Suprapubic skin (tissue), 4 donors: ENCODE measurements at regions not wholly inside any gene's neighbourhood (a gene's known extent, or its start where the extent isn't known, plus 50 kb on each side); places are given as distances from the start of the nearest gene placed in this dataset.
"Not testable (repeated sequence)": the region's sequence is repeated elsewhere in the genome, so short reads cannot be mapped to it uniquely, and the experiment has no call there.

Experiments used
- DNase-seq, 2 donors: peaks; one replicate each; pipeline ENCODE4 v3.0.0-alpha.2; 2019; ENCODE audit warnings: low spot score in 2 of 2
- H3K27ac ChIP-seq: fragments of 200-600 bp; sonication (generic); one replicate; pipeline ENCODE4 v1.5.1; 2019
- H3K27me3 ChIP-seq: fragments of 200-600 bp; sonication (generic); one replicate; pipeline ENCODE4 v1.5.1; 2019
- H3K36me3 ChIP-seq: fragments of 200-600 bp; sonication (generic); one replicate; pipeline ENCODE4 v1.5.1; 2019
- H3K4me1 ChIP-seq: fragments of 200-600 bp; sonication (generic); one replicate; pipeline ENCODE4 v1.5.1; 2019
- H3K4me3 ChIP-seq: fragments of 200-600 bp; sonication (generic); one replicate; pipeline ENCODE4 v1.5.1; 2019; ENCODE audit warnings: mild to moderate bottlenecking
- H3K9me3 ChIP-seq: fragments of 200-600 bp; sonication (generic); one replicate; pipeline ENCODE4 v1.5.1; 2019
- EP300 ChIP-seq: sonication (generic); formaldehyde crosslinking; IDR thresholded peaks from one replicate; pipeline ENCODE4 v1.6.1; 2017; ENCODE audit warnings: antibody characterized with exemption
- POLR2A ChIP-seq, 2 donors: fragments of 450-650 bp; IDR thresholded peaks; one replicate each; pipeline ENCODE4 v1.6.1; 2017; ENCODE audit warnings: antibody characterized with exemption in 2 of 2, mild to moderate bottlenecking in 2 of 2, moderate library complexity in 2 of 2
- POLR2AphosphoS5 ChIP-seq, 3 donors: sonication (generic); formaldehyde crosslinking; IDR thresholded peaks; one replicate each; pipeline ENCODE4 v1.6.1; 2017; ENCODE audit warnings: antibody characterized with exemption in 3 of 3
- WGBS: methylation state at CpG from one replicate; pipeline ENCODE4 v1.1.5; 2018; 5-methylcytosine and 5-hydroxymethylcytosine counted together
- TF ChIP-seq, protein P1 (sequence below), 2 donors: fragments of 200-600 bp in 1 of 2; fragments of 450-650 bp in 1 of 2; sonication (generic) in 1 of 2; IDR thresholded peaks; one replicate each; pipeline ENCODE4 v1.5.1; 2016 to 2019; ENCODE audit warnings: antibody characterized with exemption in 2 of 2, mild to moderate bottlenecking in 1 of 2, moderate library complexity in 1 of 2

DNA sequence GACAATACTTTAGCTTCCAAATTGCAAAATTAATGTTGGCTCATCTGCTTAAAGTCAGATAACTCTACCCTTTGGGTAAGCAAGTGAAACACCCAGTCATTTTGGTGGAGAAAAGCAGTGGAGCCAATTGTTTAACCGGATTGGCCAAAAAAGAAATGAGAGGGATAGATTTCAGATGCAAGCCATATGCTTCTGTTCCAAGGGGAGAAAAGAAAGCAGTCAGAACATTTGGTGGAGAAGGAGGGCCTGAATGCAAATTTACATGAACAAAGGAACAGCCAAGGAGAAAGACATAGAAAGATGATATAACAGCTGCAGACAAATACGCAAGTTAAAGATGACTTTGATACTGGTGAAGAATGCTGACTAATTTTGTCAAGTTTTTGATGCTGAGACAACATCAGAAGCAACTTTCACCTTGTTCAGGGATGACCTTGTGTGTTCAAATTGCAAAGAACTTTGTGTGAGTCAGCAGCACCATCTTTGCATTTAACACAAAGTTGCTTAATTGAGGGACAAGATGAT lies 173.1 kb downstream of the TGFB2 start:
- Histone ChIP-seq H3K36me3 (no peaks in the 10 kb centered on the region), H3K9me3 (no peaks in the 10 kb centered on the region), H3K27ac (no peak overlapping the region), H3K4me3 (no peak overlapping the region), H3K4me1 (no peaks in the 10 kb centered on the region), H3K27me3 (no peaks in the 10 kb centered on the region)
- no peak for DNase-seq
- no peak for TF ChIP-seq EP300
- TF ChIP-seq POLR2AphosphoS5 (IDR thresholded peaks at IDR 0.05), result no peak
- TF ChIP-seq POLR2A (IDR thresholded peaks at IDR 0.05), result no peak
- TF ChIP-seq, protein P1, sequence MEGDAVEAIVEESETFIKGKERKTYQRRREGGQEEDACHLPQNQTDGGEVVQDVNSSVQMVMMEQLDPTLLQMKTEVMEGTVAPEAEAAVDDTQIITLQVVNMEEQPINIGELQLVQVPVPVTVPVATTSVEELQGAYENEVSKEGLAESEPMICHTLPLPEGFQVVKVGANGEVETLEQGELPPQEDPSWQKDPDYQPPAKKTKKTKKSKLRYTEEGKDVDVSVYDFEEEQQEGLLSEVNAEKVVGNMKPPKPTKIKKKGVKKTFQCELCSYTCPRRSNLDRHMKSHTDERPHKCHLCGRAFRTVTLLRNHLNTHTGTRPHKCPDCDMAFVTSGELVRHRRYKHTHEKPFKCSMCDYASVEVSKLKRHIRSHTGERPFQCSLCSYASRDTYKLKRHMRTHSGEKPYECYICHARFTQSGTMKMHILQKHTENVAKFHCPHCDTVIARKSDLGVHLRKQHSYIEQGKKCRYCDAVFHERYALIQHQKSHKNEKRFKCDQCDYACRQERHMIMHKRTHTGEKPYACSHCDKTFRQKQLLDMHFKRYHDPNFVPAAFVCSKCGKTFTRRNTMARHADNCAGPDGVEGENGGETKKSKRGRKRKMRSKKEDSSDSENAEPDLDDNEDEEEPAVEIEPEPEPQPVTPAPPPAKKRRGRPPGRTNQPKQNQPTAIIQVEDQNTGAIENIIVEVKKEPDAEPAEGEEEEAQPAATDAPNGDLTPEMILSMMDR (IDR thresholded peaks at IDR 0.05), result no peak
- WGBS, result 79% methylated on average over 2 of the region's 2 CpGs

DNA sequence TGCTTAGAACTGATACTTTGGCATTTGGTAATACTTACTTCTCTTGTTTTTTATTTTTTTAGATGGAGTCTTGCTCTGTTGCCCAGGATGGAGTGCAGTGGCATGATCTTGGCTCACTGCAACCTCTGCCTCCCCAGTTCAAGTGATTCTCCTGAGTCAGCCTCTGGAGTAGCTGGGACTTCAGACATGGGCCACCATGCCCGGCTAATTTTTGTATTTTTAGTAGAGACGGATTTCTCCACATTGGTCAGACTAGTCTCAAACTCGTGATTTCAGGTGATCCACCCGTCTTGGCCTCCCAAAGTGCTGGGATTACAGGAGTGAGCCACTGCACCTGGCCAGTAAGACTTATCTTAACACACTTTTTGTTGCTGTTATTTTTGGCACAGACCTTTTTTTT lies 175.5 kb downstream of the TGFB2 start:
- 93% methylated on average over 4 of the region's 4 CpGs for WGBS
- not testable (repeated sequence) for H3K36me3 ChIP-seq, DNase-seq, H3K27me3 ChIP-seq, H3K9me3 ChIP-seq, H3K27ac ChIP-seq, H3K4me3 ChIP-seq, H3K4me1 ChIP-seq

DNA sequence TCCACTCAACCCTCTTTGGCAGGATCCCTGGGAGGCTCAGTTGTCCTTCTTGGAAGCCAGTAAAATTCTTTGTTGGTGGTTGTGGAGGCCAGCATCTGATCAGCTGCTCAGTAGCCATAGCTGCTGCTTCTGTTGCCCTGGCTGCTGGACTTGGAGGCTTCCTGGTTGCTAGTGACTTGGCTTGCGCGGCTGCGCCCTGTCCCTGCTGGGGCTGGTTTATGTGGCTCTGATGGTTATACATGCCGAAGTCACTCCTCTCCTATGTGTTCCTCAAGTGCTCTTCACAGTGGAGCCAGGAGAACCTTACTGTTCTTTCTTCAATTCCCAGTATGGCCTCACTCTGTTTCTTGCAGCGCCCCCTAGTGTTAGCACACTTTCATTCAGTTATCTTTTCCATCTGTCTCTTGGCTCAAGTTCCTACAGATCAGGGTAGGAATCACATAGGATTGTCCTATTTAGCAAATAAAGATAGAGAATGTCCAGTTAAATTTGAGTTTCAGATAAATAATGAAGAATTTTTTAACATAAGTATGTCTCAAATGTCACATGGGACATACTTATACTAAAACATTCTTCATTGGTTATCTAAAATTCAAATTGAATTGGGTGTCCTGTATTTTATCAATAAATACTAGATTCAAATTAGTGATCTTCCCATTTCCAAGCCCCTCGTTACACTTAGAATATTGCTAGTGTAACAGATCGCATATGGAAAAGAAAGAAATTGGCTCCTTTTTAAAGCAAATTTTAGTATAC lies 176.5 kb downstream of the TGFB2 start:
- Histone ChIP-seq H3K4me3 (no peak overlapping the region), H3K4me1 (no peaks in the 10 kb centered on the region), H3K9me3 (no peaks in the 10 kb centered on the region), H3K36me3 (no peaks in the 10 kb centered on the region), H3K27ac (no peak overlapping the region), H3K27me3 (no peaks in the 10 kb centered on the region)
- WGBS, result 78% methylated on average over 6 of the region's 7 CpGs
- TF ChIP-seq POLR2A (IDR thresholded peaks at IDR 0.05) (no peak), EP300 (no peak)
- TF ChIP-seq, protein P1 (IDR thresholded peaks at IDR 0.05), result peak in 1 of 2 donors; percentile 32
- no peak for DNase-seq

- H3K4me1 ChIP-seq, result no peaks in the 10 kb centered on the region
- no peak for TF ChIP-seq EP300
- TF ChIP-seq, protein P1 (IDR thresholded peaks at IDR 0.05), result no peak
- TF ChIP-seq POLR2A (IDR thresholded peaks at IDR 0.05), result no peak
- TF ChIP-seq POLR2AphosphoS5 (IDR thresholded peaks at IDR 0.05), result no peak
- no peak overlapping the region for H3K4me3 ChIP-seq
- 86% methylated on average over 4 of the region's 4 CpGs for WGBS
- no peaks in the 10 kb centered on the region for H3K9me3 ChIP-seq
- no peak overlapping the region for H3K27ac ChIP-seq
- no peak for DNase-seq
- no peaks in the 10 kb centered on the region for H3K27me3 ChIP-seq
- H3K36me3 ChIP-seq, result no peaks in the 10 kb centered on the region
These were observed 179.4 kb downstream of the TGFB2 start for GRCh38 chr1:218524526-218524925.

DNA sequence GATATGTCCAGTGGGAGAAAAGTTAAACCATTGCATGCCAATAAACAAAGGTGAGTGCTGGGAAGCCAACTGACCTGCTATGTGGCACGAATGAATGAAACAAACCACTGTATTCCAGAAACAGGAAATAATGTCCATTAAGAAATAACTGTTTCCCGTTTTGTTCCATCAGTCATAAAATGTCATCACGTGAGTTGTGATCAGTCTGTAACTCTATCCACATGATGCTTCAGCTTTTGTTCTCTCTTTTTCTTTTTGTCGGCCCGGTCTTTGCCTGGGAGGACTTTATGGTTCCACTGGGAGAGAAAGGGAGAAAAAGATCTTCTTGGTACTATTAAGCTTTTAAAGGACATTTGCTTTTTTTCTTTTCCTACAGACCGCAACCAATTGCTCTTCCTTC lies 179.9 kb downstream of the TGFB2 start:
- no peaks in the 10 kb centered on the region for H3K9me3 ChIP-seq
- H3K4me1 ChIP-seq, result no peaks in the 10 kb centered on the region
- no peak for TF ChIP-seq POLR2AphosphoS5 (IDR thresholded peaks at IDR 0.05)
- TF ChIP-seq EP300, result no peak
- TF ChIP-seq, protein P1 (IDR thresholded peaks at IDR 0.05), result no peak
- no peak for TF ChIP-seq POLR2A (IDR thresholded peaks at IDR 0.05)
- no peaks in the 10 kb centered on the region for H3K36me3 ChIP-seq
- no peaks in the 10 kb centered on the region for H3K27me3 ChIP-seq
- WGBS, result 77% methylated on average over 6 of the region's 6 CpGs
- H3K27ac ChIP-seq, result no peak overlapping the region
- no peak overlapping the region for H3K4me3 ChIP-seq
- DNase-seq, result no peak
